ENCODE measurements at regions not wholly inside any gene's neighbourhood (a gene's known extent, or its start where the extent isn't known, plus 50 kb on each side); places are given as distances from the start of the nearest gene placed in this dataset.

GRCh38 chr13:40319699-40320579 lies 346.5 kb downstream of the FOXO1 start:
- in situ Hi-C loops (cut with MboI) = no loop called here
- no peaks in the 10 kb centered on the region for H3K9me3 ChIP-seq (replicated peaks; ENCODE audit: control insufficient read depth, insufficient read depth, low read length)
- ChIA-PET CTCF (interaction anchor here (1.0 kb wide), 1 partner anchor 36 kb away, joined by 3 read pairs; no protein-coding TSS in a partner anchor), RAD21 (ENCODE audit: unreplicated experiment) (no interaction called here), POLR2A (no interaction called here), SMC1A (ENCODE audit: uncharacterized antibody, unreplicated experiment) (no interaction called here)
- no peak overlapping the region for H3K4me2 ChIP-seq (ENCODE audit: control insufficient read depth, insufficient read depth)
- no peak overlapping the region for H3K4me3 ChIP-seq
- intact Hi-C loops (cut with micrococcal nuclease; ENCODE audit: unreplicated experiment) = no loop called here
- no peaks in the 10 kb centered on the region for H4K20me1 ChIP-seq (ENCODE audit: control insufficient read depth, insufficient read depth)
- no peaks in the 10 kb centered on the region; the same call in 1 of the 2 replicates for H3K4me1 ChIP-seq (ENCODE audit: control insufficient read depth, insufficient read depth, low read length)
- DNase-seq (ENCODE audit: low read depth, low spot score) (no peak), ATAC-seq (peak; percentile 56), FAIRE-seq (no peak)
- H2AFZ ChIP-seq (ENCODE audit: control insufficient read depth, low read depth, low read length) = no peak overlapping the region
- no peaks in the 10 kb centered on the region for H3K79me2 ChIP-seq (ENCODE audit: control insufficient read depth, insufficient read depth, low read length)
- no peak overlapping the region for H3K9ac ChIP-seq (ENCODE audit: control insufficient read depth, insufficient read depth, low read length)
- 75% methylated on average over 3 of the region's 3 CpGs for WGBS (ENCODE audit: insufficient coverage, insufficient replicate concordance, low lambda C conversion rate, missing lambda C conversion rate)
- no peaks in the 10 kb centered on the region for H3K36me3 ChIP-seq (ENCODE audit: control insufficient read depth in 2 of 2, insufficient read depth in 2 of 2, low read length in 1 of 2)
- H3K27me3 ChIP-seq (replicated peaks in 1 of 2; ENCODE audit: control insufficient read depth in 2 of 2, insufficient read depth in 2 of 2, low read length in 1 of 2) = no peaks in the 10 kb centered on the region; a peak in 1 of 4 replicates
- no TSS peak for BruUV-seq (replicated peaks)
- no peak overlapping the region for H3K27ac ChIP-seq (ENCODE audit: control insufficient read depth, insufficient read depth)
- TF ChIP-seq PML (IDR thresholded peaks at IDR 0.05; ENCODE audit: low read length) (no peak), RBBP5 (conservative IDR thresholded peaks at IDR 0.05) (no peak), SMC3 (IDR thresholded peaks at IDR 0.05; ENCODE audit: borderline replicate concordance, low read length) (no peak), SIN3A (IDR thresholded peaks at IDR 0.05; ENCODE audit: low read depth, low read length) (no peak), HCFC1 (IDR thresholded peaks at IDR 0.05; ENCODE audit: low read length) (peak; percentile 64; the same call in 1 of the 2 replicates), CBFB (IDR thresholded peaks at IDR 0.05; ENCODE audit: low read depth) (no peak), LARP7 (IDR thresholded peaks at IDR 0.05) (no peak), TCF7 (IDR thresholded peaks at IDR 0.05; ENCODE audit: borderline replicate concordance) (no peak), SIX5 (IDR thresholded peaks at IDR 0.05; ENCODE audit: low read depth, low read length, severe bottlenecking) (peak; percentile 64), SPI1 (IDR thresholded peaks at IDR 0.05; ENCODE audit: borderline replicate concordance, insufficient read depth, low read depth, low read length) (peak; percentile 61; the same call in 1 of the 2 replicates), GABPA (IDR thresholded peaks at IDR 0.05; ENCODE audit: low read depth) (peak; percentile 69; the same call in 1 of the 2 replicates), NR2C1 (IDR thresholded peaks at IDR 0.05) (peak; percentile 35), GATAD2B (conservative IDR thresholded peaks at IDR 0.05; ENCODE audit: low read depth) (no peak), RUNX3 (IDR thresholded peaks at IDR 0.05; ENCODE audit: low read length) (peak; percentile 72)
- TF ChIP-seq, protein P1, sequence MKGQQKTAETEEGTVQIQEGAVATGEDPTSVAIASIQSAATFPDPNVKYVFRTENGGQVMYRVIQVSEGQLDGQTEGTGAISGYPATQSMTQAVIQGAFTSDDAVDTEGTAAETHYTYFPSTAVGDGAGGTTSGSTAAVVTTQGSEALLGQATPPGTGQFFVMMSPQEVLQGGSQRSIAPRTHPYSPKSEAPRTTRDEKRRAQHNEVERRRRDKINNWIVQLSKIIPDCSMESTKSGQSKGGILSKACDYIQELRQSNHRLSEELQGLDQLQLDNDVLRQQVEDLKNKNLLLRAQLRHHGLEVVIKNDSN (IDR thresholded peaks at IDR 0.05; ENCODE audit: borderline replicate concordance, extremely low read length, insufficient read depth, low read depth, low read length) = no peak
